SH-SY5Y (cell line): ENCODE measurements at regions not wholly inside any gene's neighbourhood (a gene's known extent, or its start where the extent isn't known, plus 50 kb on each side); places are given as distances from the start of the nearest gene placed in this dataset.

Source experiments
- GATA2 ChIP-seq: IDR thresholded peaks from 2 replicates; pipeline ENCODE4 v1.6.1; 2011; ENCODE audit warnings: mild to moderate bottlenecking, low read depth, low read length
- GATA3 ChIP-seq: IDR thresholded peaks from 2 replicates; pipeline ENCODE4 v1.6.1; 2011; ENCODE audit warnings: low read depth, mild to moderate bottlenecking, low read length, moderate library complexity

GRCh38 chr12:111022386-111022785 lies 102.0 kb upstream of the MYL2 start:
- TF ChIP-seq GATA2, result no peak
- no peak for TF ChIP-seq GATA3
